Iris pigment epithelial cell (primary cell): ENCODE measurements at regions not wholly inside any gene's neighbourhood (a gene's known extent, or its start where the extent isn't known, plus 50 kb on each side); places are given as distances from the start of the nearest gene placed in this dataset.
"Not testable (repeated sequence)": the region's sequence is repeated elsewhere in the genome, so short reads cannot be mapped to it uniquely, and the experiment has no call there.

Source experiments
- DNase-seq: peaks from one replicate; pipeline ENCODE4 v3.0.0-alpha.2; 2011; ENCODE audit warnings: low read depth

DNA sequence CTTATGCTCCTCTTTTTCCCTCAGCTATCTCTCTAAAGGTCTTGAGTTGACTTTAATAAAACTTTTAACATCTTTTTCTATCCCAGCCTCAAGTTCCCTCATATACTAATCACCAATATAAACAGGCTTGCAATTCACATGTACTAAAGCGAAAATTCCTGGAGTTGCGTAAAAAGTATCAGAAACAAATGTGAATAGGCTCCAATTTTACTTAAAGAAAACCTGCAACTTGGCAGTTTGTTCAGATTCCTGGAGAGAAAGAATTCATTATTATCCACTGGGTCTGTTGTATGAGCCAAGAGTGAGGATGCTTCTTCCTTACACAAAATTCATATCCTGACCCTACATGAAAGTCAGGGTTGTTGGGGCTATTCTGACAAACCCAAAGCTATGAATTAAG, 384.2 kb downstream of the DTWD2 start:
- DNase-seq, result no peak

DNA sequence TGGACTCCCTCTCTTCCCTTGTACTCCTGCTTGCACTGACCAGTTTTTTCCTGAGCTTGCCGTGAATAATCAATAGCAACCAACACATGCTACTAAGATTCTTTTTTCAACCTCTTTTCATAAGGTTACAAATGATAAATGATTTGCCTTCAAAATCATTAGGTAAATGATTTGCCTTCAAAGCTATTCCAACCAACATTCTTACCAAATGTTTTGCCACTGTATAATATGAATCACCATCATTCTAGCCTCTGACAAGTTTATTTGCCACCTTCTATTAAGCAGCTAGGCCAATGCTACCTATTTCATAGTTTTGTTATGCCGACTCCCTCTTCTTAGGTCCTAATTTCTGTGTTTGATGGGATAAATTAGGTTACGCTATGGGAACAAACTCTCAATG, 385.1 kb downstream of the DTWD2 start:
- DNase-seq, result no peak

DNA sequence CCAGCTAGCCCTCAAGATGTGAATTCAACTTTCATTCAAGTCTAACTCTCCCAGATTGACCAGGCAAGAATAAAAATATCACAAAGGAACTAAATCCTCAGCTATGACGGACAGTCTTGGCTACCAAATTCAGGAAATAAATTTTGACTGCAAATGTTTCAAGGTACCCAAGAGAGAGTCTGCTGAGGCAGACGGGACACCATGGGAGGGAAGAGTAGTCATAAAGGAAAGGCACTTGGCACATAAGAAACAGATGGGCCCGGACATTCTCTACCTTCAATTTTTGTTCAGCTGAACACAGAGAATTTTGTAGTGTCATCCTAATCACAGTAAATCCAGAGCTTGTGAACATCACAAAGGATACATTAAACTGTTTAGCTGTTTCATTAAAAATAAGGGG, 390.0 kb downstream of the DTWD2 start:
- no peak for DNase-seq

DNA sequence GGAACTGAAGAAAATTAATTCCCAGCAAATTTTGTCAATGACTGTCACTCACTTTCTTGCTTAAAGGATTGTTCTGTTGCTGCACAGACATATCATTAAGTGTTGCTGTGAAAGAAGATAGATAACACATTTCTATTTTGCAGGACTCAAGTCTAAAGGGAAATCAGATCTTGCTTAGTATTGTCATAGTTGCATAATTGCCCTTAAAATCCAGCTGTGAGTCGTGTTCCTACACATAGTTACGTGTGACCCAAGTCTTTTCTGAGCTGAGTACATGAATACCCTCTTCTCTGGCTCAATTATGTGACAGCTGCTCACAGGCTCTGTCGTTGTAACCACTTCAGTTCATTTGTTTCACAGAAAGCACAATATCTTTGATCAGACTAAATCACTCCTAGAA, 390.8 kb downstream of the DTWD2 start:
- no peak for DNase-seq

DNA sequence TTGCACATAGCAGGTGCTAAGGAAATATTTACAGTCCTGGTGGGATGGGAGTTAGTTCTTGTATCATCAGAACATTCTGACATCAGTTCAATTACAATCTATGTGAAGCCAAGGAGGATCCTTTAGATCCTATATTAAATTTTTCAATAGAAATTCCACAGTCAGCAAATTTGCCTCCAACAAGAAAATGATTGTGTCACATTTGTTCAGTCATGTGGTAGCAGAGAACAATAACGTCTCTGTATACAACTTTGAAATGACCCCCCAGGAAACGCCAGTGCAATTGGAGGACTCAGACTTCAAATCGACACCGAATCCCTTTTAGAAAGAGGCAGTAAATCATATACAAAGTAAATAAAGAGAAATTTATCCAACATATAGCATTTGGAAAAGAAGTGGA, 392.1 kb downstream of the DTWD2 start:
- DNase-seq, result no peak

DNA sequence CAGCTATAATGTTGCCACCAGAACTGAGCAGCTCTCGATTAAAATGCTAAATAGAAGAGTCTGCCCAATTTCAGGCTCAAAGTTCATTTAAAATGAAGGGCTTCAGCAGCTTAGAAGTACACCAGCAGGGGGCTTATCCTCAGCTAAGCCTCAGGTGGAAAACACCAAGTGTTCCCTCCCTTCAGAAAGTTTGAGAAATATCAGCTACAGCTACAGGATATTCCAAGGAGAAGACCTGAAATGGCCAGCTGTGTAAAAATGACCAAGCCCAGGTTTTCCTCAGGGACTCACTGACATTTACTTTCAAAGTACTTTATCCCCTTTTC, 395.4 kb downstream of the DTWD2 start:
- no peak for DNase-seq

DNA sequence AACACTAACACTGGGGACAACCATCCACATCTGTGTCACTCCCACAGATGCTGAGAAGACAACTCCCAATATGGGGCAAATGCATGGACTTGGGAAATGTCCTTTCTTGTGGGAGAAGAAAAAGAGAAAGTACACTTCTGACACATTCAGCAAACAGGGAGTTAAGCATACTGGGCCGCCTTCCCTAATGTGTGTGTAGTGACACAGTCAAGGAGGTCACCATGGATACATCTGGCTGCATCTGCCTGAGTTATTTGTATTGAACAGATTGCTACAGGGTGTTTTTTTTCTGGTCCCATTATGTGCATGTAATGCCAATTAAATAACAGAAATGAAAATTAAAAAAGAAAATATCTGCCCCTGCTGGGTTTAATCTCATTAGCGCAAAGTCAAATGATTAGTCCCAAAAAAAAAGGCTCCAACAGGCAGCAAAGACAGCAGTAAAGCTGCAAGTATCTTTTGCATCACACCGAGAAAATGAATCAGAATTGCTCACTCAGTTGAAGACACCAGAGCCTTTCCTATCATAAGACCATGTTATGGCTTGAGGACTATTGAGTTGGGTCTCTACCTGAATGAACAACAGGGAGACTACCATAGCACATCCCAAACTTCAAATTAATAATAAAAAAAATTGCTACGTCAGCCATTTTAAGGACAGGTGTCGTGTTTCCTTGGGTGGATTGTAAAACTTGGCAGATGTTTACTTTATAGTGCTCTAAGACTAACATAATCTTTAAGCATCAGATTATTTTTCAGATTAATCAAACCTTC, 395.9 kb downstream of the DTWD2 start:
- no peak for DNase-seq

DNA sequence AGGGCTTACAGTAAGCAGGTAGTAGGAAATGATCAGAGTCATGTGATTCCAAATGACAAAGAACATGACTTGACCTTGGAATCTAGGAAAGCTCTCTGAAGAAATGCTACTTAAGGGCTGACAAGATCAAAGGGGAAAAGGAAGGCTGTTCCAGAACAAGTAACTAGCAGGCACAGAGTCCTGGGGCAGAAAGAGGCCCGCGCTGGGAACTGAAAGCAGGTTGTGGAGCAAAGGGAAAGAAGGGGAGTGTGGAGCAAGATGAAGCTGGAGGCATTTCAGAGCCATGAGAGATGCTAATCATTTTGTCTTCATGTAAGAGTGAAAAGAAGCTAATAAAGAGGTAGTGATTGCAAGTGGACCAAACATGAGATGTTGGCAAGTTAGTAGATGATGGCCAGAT, 397.5 kb downstream of the DTWD2 start:
- DNase-seq, result no peak

DNA sequence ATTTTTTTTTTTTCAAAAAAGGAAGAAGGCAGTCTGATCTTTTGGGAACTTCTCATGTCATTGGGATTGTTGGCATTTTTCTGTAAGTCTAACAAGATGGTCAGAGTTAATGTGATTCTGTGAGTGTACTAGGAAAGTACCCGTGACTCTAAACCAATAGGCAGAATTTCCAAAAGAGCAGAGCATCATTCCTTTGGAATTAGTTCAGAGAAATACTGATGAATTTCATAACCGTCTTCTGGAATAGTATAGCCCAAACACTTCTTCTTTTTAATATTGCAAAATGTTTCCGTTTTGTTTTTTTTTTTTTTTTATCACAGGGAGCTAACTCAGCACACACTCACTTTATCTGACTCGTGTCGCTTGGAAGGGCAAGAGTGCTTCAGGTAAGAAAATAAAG, 407.4 kb downstream of the DTWD2 start:
- DNase-seq, result no peak

DNA sequence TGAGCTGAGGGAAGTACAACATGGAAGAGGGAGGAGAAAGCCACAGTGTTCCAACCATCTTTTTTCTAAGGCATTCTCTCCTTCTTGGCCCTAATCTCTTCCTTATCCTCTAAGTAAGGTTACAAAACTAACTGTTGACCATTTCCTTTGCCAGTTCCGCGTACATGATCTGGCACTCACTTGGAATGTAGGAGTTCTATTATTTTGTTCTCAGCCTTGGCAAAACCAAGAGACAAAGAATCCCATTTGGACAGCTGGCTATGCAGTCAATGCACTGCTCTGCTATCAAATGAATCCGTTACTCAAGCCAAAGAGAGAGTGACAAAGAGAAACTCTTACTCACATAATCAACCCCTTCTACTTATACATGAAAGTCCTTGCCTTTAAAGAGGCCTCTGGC, 410.3 kb downstream of the DTWD2 start:
- no peak for DNase-seq

DNA sequence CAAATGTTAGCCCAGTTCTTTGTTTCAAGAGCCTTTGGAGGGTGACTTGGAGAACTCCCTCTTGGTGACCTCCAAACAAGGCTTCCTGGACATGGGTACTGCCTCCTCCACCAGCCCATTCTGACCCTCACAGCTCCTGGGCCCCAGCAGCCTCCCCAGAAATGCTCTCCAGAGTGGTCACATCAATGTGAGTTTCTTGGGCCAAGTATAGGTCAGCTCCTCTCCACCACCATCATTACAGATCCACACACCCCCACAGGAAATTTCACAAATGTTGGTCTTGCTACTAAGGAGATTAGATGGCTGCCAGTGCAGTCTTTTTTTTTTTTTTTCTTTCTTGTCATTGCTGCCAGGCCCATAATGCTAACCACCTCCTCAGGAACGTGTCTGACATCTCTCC, 410.7 kb downstream of the DTWD2 start:
- DNase-seq, result no peak

DNA sequence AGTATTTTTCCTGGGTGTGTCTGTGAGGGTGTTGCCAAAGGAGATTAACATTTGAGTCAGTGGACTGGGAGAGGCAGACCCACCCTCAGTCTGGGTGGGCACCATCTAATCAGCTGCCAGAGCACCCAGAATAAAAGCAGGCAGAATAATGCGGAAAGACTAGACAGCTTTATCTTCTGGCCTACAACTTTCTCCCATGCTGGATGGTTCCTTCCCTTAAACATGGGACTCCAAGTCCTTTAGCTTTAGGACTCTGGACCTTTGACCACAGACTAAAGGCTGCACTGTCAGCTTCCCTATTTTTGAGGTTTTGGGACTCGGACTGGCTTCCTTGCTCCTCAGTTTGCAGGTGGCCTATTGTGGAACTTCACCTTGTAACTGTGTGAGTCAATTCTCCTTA, 418.1 kb downstream of the DTWD2 start:
- not testable (repeated sequence) for DNase-seq

DNA sequence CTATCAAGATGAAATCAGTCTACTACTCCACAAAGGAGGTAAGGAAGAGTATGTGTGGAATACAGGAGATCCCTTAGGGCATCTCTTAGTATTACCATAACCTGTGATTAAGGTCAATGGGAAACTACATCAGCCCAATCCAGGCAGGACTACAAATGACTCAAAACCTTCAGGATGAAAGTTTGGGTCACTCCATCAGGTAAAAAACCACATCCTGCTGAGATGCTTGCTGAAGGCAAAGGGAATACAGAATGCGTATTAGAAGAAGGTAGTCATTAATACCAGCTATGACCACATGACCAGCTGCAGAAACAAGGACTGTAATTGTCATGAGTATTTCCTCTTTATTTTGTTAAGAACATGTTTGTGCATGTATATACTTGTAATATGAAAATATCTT, 418.8 kb downstream of the DTWD2 start:
- not testable (repeated sequence) for DNase-seq

DNA sequence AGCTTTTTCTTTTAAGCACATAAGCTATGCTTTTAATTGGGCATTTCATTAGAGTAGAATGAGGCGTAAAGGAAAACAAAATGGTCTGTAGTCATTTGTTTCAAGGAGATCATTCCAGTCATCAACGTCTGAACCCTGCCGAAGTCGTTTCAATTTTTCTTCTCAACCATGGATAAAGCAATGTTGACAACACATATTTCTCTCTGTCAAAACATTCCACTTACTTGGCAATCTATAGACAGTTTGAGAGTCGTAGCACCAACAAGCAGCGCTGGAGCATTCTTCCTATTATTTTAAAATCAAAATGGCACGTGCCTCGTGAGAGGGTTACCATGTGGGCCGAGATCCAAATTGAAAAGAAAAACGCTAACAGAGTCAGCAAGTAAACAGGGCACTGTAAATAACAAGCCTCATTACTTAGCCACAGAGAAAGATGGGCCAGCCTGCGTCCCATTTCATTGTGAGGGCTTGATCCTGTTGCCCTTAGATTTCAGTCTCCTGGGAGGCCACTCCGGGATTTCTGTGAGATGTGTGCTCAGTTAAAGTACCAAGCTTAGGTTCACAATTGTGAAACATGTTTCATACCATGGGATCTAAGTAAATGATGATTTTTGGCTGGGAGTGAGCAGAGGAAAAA, 422.9 kb downstream of the DTWD2 start:
- DNase-seq, result no peak

DNA sequence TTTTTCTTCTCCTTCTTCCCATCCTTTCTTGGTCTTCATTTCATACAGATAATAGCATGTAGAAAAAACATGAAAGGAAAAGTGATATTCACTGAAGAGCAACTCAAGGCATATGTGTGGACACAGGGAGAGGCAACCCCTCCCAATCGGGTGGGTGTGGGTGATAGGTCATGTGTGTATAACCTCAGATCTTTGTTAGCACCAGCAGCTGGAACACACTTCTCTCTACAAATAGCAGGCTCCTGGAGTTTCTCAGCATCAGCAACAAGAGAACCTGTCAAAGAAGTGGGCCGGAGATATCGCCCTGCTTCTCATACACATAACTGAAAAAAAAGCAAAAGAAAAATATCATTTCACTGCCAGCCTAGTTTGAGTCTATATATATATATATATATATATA, 426.4 kb downstream of the DTWD2 start:
- no peak for DNase-seq

DNA sequence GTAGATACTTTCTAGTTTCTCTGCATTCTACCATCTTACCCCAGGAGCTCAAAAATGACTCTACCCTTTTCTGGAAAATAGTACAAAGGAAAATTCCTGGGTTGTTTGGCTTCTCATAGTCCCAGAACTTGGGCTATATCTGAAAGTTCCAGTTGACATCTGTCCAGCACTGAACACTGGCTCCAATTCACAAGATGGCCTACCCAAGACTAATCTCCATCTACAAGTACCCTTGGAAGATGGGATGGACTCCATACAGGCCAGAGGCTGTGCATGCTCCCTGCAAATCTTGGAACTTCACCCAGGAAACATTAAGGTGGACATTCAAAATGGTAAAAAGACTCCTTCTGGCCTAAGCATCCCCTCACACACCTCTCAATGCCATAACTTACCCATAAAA, 427.1 kb downstream of the DTWD2 start:
- no peak for DNase-seq

DNA sequence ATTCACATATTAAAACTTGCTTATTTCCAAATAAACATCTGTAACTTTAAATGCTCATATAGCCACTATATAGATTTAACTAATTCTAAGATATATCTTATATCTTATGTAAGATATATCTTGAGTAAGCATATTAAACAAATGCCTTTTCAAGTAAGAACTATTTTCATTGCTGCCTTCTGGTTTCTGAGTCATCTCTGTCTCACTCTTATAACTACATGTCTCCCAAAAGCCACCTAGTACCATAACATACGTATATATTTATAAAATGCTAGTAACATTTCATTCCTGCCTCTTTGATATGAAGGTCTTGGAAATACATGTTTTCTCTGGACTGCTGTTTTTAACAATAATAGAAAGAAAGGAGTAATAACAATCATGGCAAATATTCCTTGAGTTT, 429.5 kb downstream of the DTWD2 start:
- DNase-seq, result no peak

DNA sequence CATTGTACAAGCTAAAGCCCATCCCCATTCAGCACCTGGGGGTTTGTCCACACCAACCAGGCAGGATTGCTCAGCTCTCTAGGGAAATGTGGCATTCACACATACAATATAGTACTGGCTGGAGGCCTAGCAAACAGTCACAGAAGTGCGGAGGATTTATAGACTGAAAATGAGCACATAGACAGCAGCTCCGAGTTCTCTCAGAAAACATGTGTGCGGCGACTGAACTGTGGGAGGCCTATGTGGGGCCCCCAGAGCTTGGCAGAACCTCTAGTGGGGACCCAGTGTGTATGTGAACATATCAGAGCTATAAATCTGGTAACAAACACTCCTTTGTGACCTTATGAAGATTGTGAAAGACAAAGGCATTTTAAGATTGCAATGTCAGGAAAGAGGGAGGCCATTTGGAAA, 431.1 kb downstream of the DTWD2 start:
- DNase-seq, result no peak

DNA sequence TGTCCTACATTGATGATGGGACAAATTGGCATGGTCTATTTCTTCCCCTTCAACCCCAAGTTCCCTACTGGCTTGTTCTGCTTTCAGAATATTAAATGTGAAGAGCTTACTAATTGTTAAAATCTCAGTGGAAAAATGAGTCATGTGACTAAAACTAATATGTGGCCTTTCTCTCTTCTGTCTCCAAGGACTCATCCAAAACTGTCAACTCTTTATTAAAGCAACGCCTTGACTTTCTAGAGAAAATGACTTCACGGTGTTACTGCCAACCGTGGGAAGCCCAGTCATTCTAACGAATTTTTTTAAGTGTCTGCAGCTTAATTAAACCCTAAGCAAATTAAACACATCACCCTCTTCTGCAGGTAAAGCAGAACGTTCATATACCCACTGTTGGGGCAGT, 431.6 kb downstream of the DTWD2 start:
- no peak for DNase-seq

DNA sequence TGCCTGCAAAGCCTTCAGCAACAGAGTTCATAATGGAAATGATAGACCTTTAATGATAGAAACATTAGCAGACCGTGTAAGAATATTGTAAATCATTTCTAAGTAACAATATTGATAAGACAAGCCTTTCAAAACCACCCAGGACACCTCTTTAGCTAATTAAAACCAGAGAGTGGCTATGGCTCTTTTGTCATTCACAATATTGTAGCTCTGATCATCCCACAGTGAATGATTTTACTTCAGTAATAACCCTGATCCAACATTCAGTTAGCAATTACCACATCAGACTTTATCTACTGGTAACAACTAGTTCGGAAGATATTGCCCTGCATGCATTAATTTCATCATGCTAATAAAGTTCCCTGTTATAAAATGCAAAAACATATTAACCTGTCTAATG, 432.6 kb downstream of the DTWD2 start:
- DNase-seq, result no peak

DNA sequence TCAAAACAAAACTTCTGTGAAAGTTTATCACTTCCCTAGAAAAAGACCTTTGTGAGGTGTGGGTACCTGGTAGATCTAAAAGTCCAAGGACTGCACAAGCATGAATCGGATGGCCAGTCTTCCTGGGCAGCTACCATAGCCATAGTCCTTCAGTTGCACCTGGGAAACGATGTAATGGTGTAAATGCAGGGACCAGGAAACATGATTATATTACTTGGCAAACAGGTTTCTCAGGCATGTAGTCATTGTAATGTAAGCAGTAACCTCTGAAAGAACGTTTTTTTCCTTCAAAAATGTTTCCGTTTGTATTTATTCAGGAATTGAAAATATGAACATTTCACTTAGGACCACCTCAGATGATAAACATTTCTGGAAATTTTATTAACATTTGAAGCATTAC, 433.4 kb downstream of the DTWD2 start:
- DNase-seq, result no peak

DNA sequence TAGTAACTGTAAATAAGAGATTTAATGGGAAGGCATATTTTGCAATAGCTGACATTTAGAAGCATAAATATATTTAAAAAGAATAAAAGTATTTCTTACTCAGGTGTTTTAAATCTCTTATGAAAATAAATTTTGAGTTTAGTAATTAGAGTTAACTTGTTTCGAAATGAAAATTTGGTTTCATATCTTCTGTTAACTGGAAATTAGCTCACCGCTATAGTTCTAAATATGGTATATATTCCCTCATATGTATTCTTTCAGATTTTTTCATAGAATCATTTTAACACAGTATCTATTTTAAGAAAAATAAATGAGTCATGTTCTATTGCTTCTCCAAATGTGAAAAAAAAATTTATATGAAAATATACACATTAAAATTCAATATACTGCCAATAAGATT, 434.1 kb downstream of the DTWD2 start:
- DNase-seq, result no peak

DNA sequence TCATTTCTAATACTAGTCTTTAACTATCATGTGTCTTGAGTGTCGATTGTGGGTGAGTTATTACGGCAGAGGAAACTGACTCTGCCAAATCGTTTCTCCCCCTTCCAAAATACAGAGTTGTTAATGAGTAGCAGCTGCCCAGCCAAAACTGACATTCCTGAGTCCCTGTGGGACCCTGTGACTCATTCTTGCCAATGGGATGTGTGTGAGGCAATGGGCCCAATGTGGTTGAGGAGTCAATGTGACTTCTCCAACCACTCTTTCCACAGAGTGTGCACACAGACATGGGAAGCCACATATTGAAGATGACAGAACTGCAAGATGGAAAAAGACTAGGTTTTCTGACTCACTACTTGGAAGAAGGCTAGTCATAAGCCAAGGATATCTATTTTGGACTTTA, 434.7 kb downstream of the DTWD2 start:
- DNase-seq, result peak; percentile 1

DNA sequence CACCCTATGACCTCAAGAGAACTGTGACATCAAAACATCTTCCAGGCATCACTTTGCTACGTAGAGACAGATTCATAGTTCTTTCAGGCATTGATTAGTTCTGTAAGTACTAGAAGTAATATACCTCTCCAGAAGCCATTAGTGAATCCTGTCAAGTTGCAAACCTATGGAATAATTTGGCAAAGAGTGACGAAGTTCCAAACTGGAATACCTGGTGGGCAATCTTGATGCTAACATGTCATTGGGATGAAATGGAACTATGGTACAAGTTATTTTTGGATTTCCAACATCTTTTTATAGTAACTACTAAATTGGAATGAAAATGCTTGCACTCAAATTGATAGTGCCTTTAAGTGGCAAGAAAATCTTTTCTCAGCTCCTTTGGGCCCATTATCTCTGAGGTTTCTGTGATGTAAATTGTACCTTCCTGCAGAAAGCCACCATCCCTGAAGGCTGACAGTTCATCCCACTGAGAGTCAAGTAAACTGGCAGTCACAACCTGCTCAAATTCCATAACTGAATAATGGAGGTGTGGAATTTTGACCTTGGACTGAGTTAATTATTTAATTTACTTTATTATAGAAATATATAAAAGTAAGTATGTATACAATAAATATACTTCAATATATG, 435.5 kb downstream of the DTWD2 start:
- no peak for DNase-seq
